NCI-H524 treated with DMSO at 0.1 percent for 48 hours (cell line): ENCODE measurements at regions not wholly inside any gene's neighbourhood (a gene's known extent, or its start where the extent isn't known, plus 50 kb on each side); places are given as distances from the start of the nearest gene placed in this dataset.

Source experiments
- DNase-seq: peaks from one replicate; lab custom pipeline; 2025; lab: John Stamatoyannopoulos, UW

- no peak for DNase-seq
Observed at GRCh38 chr11:70535191-70535971, 137.1 kb downstream of the CTTN start.

GRCh38 chr11:70536051-70536877, 137.9 kb downstream of the CTTN start:
- no peak for DNase-seq

GRCh38 chr11:70537576-70538571, 139.5 kb downstream of the CTTN start:
- DNase-seq: no peak

DNA sequence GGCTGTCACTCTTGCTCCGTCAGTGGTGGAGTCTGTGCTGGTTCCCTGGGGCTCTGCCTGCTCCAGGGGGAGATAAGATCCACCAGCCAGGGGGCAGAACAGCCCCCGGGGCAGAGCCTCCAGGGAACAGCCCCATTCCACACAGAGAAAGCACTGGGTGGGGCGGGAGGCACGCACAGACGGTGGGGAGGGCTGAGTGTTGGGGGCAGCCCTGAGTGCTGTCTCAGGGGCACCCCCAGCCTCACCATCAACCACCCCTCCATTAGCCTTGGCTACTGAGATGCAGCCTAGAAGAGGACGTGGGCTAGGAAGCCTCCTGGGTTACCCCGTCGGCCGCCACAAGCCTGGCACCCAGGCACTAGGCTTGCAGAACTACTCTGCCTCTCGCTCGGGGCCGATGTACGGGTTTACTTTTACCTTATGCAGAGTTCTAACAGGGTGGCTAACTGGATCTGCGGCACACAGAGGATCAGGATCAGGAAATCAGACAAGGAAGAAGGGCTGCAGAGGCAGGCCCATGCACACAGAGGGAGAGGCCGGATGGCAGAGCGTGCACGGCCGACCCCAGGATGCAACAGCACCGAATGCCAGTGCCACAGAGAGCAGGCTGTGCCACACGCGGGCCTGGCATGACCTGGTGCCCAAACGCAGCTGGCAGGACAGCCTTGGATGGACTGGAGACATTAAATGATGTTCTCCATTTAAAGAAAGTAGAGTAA, 140.5 kb downstream of the CTTN start:
- DNase-seq: no peak

DNA sequence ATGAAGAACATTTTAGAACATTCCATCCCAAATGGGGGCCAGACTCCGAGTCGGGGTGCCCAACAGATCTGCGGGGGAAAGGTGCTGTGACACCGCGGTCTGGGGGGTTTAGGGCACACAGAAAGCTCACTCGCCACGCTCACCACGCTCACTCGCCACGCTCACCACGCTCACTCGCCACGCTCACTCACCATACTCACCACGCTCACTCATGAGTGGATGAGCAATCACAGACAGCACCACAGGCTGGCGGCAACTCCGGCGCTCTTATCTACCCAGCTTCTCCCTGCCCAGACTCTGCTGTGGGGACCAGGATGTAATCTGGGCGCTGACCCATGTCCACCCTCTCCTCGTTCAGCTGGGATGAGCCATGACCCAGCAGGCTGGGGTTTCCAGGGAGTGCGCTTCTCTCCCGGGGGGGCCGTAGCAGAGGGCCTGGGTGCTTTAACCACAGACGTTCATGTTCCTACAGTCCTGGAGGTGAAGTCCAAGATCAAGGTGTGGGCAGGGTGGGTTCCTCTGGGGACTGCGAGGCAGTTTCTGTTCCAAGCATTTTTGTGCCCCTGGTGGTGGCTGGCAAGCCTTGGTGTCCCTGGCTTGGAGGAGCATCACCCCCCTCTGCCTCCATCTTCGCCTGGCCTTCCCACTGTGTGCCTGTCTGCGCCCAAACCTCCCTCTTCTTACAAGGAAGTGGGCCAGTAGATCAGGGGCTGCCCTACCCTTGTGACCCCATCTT, 141.2 kb downstream of the CTTN start:
- no peak for DNase-seq

DNA sequence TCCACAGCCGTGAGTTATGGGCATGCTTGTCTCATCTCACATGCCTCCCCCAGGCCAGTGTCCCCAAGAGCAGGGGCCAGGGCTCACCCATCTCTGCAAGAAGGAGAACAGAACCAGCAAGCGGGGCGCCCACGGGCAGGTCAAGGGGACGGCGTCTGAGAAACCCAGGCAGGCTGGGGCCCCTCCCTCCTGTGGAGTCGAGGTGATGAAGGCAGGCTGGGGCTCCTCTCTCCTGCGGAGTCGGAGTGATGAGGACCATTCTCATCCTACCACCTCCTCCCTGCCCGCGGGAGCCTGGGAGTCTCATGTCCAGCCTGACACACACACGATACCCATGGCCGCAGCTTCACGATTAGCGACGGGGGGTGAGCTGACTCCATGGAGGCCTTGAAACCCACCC, 141.9 kb downstream of the CTTN start:
- DNase-seq: no peak

DNA sequence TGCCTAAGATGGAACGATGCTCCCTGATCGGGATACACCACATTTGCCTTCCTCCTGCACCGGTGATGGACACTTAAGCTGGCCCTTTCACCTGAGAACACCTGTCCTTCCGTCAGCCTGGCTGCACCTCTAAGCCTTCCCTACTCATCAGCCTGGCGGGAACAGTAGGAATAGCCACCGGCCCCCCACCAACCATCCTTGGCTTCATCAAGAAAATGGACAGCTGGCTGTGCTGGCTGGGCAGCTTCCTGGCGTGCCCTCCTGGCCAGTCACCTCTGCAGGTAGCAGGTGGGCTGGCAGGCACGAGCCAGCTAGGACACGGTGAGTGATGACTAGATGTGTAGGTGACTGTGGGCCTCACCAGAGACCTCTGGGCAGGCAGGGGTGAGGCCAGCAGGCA, 142.8 kb downstream of the CTTN start:
- DNase-seq: no peak

GRCh38 chr11:70541699-70542098, 143.4 kb downstream of the CTTN start:
- DNase-seq: no peak

DNA sequence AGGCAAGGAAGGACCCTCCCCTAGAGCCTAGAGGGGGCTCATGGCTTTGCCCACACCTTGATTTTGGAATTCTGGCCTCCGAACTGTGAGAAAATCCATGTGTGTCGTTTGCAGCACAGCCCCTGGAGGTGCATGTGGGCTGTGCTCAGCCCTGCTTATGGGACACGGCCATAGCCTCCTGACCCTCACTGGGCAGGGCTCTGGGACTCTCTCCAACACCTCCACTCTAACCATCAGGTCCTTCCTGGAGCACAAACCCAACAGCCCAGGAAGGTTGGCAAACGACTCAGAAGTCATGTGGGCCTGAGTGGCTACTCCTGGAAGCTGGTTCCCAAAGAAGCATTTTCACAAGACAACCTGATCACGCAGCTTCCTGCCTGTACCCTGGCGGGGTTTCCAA, 144.1 kb downstream of the CTTN start:
- no peak for DNase-seq

DNA sequence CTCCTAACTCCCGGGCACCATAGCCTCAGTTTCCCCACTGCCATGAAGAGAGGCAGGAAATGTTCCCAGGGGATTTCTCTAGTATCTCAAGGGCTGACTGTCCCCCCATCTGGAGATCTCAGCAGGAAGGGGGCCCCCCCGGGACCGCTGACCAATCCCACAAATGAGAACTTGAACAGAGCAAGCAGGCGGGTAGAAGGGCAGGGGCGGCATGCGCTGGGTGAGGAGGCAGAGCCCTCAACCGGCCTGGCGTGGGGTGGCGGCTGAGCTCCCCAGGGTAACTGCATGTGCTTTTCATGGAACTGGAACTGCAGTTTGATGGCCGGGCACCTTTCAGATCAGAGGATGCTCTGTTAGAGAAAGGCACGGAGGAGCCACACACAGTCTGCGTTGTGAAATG, 144.5 kb downstream of the CTTN start:
- no peak for DNase-seq

GRCh38 chr11:70543611-70544010, 145.3 kb downstream of the CTTN start:
- DNase-seq: no peak

GRCh38 chr11:70544067-70544773, 145.9 kb downstream of the CTTN start:
- DNase-seq: no peak

DNA sequence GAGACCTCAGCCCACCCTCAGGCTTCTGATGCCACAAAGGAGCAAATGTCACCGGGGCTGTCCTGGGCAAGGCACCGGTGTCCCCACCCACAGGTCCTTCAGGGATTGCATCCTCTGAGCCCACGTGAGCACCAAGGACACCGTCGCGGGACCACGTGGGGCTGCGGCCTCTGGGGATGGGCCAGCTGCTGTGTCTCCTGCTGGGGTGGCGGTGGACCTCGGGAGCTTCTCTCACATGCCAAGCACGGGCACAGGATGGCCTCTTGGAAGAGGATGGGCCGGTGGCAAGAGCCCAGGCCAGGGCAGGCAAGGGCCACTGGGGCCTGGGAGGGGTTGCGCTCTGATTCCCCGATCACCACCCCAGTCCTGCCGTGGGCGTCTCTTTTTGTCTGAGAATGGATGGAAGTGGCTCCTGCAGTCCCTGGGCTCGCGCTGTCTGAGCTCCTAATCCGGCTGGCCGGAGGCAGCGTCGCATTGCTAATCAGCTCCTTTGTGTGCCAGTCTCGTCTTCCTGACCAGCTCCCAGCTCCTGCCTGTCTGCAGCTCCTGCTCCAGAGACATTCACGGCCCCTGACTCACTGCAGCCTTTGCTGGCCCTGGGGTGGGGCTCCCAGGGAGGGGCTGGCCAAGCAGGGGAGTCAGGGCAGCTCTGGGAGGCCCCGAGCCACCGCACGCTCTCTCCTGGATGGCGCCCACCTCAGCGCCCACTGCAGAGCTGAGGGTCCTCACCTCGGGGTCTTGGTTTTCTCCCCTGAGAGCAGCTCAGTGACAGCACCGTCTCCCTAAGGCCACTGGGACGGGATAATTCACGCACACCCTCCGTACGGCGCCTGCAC, 146.7 kb downstream of the CTTN start:
- DNase-seq: no peak

DNA sequence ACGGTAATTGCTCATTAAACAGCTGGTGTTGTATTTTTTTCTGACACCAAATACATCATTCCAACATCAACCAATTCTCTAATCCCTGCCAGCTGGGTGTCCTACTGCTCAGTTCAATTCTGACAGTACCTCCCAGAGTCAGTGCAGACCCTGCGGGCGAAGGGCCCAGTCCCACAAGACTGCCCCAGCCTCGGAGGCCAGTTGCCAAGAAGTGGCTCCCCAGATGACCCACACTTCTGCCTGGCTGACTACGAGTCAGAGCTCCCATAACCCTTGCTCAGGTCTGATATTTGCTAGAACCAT, 147.2 kb downstream of the CTTN start:
- DNase-seq: peak; percentile 31

- DNase-seq: no peak
Observed at GRCh38 chr11:70546191-70546940, 148.0 kb downstream of the CTTN start.

DNA sequence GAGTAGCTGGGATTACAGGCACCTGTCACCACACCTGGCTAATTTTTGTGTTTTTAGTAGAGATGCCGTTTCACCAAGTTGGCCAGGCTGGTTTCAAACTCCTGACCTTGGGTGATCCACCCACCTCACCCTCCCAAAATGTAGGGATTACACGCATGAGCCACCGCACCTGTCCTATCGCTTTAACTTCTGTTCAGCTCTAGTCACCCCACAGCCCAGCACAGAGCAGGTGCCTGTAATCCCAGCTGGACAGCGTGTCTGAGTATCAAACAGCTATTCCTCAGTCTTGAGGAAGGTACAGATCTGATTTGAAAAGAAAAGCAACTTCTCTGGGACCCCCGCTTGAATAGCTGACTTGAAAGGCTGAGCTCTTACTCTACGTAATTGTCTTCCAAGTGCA, 149.1 kb downstream of the CTTN start:
- no peak for DNase-seq

DNA sequence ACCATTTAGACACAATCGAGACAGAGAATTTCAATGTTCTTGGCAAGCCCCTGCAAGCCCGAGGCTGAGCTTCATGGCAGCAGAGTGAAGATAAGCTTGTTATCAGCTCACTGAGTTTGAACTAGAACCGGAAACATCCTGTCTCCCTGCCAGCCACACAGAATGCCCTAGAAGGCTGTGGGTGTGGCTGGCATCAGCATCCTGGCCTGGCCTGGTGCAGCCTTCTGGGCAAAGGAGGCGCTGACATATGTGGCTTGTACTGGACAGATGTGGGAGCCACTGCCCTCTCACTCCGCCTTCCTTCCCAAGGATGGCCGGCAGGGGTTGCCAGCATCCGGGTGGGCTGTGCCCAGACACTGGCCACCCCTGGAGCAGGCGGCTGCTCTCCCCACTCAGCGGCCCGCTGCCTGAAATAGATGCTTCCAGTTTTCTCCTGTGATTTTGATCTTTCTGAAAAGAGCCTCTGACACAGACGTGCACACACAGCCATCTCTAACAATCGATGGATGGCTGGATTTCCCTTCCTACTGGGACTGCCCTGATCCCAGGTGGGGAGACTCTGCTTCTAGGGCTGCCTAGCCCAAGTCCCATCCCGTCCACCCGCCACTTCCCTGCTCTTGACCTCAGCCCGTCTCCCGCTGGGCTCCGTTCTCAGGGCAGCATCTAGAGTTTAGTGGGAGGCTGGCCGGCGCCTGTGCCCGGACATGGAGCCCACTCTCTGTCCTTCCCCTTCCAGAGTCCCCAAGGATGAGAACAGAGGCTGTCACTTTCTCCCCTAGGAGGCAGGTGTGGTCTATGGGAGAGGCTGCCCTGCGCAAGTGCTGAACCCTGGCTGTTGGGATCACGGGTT, 149.7 kb downstream of the CTTN start:
- DNase-seq: no peak

- DNase-seq: no peak
Observed at GRCh38 chr11:70548976-70549375, 150.6 kb downstream of the CTTN start.
